Nephron progenitor cell (in vitro differentiated cells): ENCODE measurements at regions not wholly inside any gene's neighbourhood (a gene's known extent, or its start where the extent isn't known, plus 50 kb on each side); places are given as distances from the start of the nearest gene placed in this dataset.

Experiments used
- DNase-seq: peaks from one replicate; pipeline ENCODE4 v3.0.0; 2021
- H3K27ac Mint-ChIP-seq: 2 replicates; pipeline ENCODE4 v1.8.0; 2021; ENCODE audit warnings: mild to moderate bottlenecking, moderate library complexity, mixed read lengths
- H3K27me3 Mint-ChIP-seq: 2 replicates; pipeline ENCODE4 v1.8.0; 2021; ENCODE audit warnings: mild to moderate bottlenecking, low read depth, mixed read lengths; ENCODE audit not compliant: poor library complexity
- H3K36me3 Mint-ChIP-seq: 2 replicates; pipeline ENCODE4 v1.8.0; 2021; ENCODE audit warnings: low read depth, mixed read lengths
- H3K4me1 Mint-ChIP-seq: 2 replicates; pipeline ENCODE4 v1.8.0; 2021; ENCODE audit warnings: mixed read lengths
- H3K4me3 Mint-ChIP-seq: 2 replicates; pipeline ENCODE4 v1.8.0; 2021; ENCODE audit warnings: mild to moderate bottlenecking, moderate library complexity, mixed read lengths
- H3K9me3 Mint-ChIP-seq: 2 replicates; pipeline ENCODE4 v1.8.0; 2021; ENCODE audit warnings: mild to moderate bottlenecking, moderate library complexity, mixed read lengths
- CTCF ChIP-seq: fragments of 200-600 bp; sonication (generic); IDR thresholded peaks from 2 replicates; pipeline ENCODE4 v1.5.0; 2021; ENCODE audit warnings: antibody characterized with exemption

DNA sequence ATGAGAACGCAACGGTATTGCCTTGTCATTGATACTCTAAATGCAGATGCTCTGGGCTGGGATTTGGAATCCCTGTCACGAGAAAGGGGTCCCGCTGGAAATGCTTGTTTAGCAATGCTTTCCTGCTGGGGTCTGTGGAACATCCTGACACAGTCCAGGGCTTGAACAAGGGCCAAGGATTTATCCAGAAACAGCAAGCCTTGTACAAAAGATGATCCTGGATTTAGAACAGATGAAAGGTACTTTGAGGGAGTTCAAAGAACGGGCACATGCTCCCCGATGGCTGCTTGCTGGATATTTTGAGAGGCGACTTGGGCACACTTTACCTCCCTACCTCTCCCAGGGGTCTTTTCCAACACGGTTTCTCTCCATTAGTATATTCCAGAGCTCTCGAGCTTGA, 108.1 kb upstream of the CELF4 start:
- DNase-seq, result no peak

DNA sequence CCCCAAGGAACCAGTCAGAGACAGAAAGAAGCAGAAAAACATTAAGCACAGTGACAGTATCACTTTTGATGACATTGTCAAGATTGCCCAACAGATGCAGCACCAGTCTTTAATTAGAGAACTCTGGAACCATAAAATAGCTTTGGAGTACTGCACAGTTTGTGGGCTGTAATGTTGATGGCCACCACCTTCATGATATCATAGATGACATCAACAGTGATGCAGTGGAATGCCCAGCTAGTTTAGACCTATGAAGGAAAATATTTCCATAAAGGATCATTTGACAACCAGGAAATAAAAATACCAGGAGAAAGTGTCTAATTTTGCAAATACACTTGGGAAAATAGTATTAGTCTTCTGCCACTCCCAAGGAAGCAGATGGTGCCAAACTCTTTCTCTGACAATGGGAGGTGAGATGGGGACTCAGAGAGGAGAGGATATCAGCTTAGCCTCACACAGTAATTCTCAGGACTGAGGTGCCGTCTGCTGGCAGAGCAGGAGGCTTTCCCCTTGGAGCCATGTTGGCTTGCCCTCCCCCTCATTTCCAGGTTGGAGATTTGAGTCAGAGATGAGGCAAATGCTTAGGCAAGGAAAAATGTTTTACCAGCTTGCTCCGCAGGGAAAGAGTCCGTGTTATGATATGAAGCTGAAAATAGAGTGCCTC, 107.5 kb upstream of the CELF4 start:
- TF ChIP-seq CTCF, result no peak
- Mint-ChIP-seq H3K36me3 (no peaks in the 10 kb centered on the region), H3K27me3 (peaks cover 12% of the 10 kb centered on the region), H3K9me3 (peaks cover 16% of the 10 kb centered on the region), H3K4me1 (peaks cover 13% of the 10 kb centered on the region), H3K27ac (no peak overlapping the region), H3K4me3 (no peak overlapping the region)
- DNase-seq, result no peak

More for the DNA sequence above, 108.1 kb upstream of the CELF4 start:
- TF ChIP-seq CTCF, result no peak
- Mint-ChIP-seq H3K36me3 (no peaks in the 10 kb centered on the region), H3K4me1 (peaks cover 11% of the 10 kb centered on the region), H3K27me3 (peaks cover 12% of the 10 kb centered on the region), H3K4me3 (no peak overlapping the region), H3K27ac (no peak overlapping the region), H3K9me3 (peaks cover 16% of the 10 kb centered on the region)

GRCh38 chr18:37672001-37672400, 106.4 kb upstream of the CELF4 start:
- H3K36me3 Mint-ChIP-seq, result no peaks in the 10 kb centered on the region
- no peak for TF ChIP-seq CTCF
- H3K4me1 Mint-ChIP-seq, result peaks cover 13% of the 10 kb centered on the region
- peaks cover 16% of the 10 kb centered on the region for H3K9me3 Mint-ChIP-seq
- no peak overlapping the region for H3K27ac Mint-ChIP-seq
- H3K27me3 Mint-ChIP-seq, result peaks cover 12% of the 10 kb centered on the region
- no peak overlapping the region for H3K4me3 Mint-ChIP-seq
- no peak for DNase-seq

- H3K27me3 Mint-ChIP-seq, result peaks cover 12% of the 10 kb centered on the region
- H3K4me1 Mint-ChIP-seq, result peaks cover 13% of the 10 kb centered on the region
- no peak for DNase-seq
- H3K9me3 Mint-ChIP-seq, result peaks cover 16% of the 10 kb centered on the region
- no peak overlapping the region for H3K4me3 Mint-ChIP-seq
- no peaks in the 10 kb centered on the region for H3K36me3 Mint-ChIP-seq
- no peak overlapping the region for H3K27ac Mint-ChIP-seq
- TF ChIP-seq CTCF, result no peak
These were observed 105.9 kb upstream of the CELF4 start for GRCh38 chr18:37671530-37671929.

DNA sequence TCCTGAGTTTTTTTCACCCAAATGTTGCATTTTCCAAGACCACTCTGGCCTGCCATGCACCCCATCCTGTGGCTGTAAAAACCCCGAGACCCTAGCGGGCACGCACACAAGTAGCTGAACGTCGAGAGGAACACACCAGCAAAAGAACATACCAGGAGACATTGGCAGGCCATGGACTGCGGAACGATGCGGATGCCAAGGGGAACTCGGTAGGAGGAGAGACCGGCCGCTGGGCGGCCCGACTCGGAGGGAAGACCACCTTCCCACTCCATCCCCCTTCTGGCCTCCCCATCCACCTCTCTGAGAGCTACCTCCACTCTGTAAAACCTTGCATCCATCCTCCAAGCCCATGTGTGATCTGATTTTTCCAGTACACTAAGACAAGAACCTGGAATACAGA, 105.5 kb upstream of the CELF4 start:
- Mint-ChIP-seq H3K27me3 (peaks cover 12% of the 10 kb centered on the region), H3K4me3 (no peak overlapping the region), H3K27ac (no peak overlapping the region), H3K36me3 (no peaks in the 10 kb centered on the region), H3K4me1 (peaks cover 13% of the 10 kb centered on the region), H3K9me3 (peaks cover 15% of the 10 kb centered on the region)
- TF ChIP-seq CTCF, result no peak
- no peak for DNase-seq

DNA sequence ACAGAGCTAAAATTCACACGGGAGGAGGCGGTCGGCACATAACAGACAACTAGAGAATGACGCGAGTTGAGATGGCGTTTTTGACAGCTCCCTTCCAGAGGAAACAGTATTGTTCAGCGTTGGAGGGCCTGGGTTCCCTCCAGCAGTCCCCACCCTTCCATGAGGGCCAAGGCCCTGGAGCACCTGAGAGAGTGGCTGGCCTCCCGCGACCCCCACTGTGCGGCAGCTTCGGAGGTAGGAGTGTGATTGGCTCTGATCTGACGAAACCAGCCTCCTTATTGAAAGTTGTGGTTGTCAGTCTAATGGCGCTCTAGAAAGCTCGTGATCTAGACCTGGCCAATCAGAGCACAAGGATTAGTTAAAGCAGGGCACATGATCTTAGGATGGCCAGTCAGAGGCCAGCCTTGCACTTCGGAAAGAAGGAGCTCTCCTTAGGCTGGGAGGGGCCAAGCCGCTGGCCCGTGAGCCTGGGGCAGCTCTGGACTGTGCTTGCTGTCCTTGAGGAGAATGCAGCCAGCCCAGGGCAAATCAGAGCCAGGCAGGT, 104.5 kb upstream of the CELF4 start:
- no peak for TF ChIP-seq CTCF
- Mint-ChIP-seq H3K9me3 (peaks cover 4% of the 10 kb centered on the region), H3K36me3 (no peaks in the 10 kb centered on the region), H3K27me3 (peaks cover 7% of the 10 kb centered on the region), H3K4me1 (peaks cover 13% of the 10 kb centered on the region), H3K27ac (no peak overlapping the region), H3K4me3 (no peak overlapping the region)
- no peak for DNase-seq
